ENCODE measurements at regions not wholly inside any gene's neighbourhood (a gene's known extent, or its start where the extent isn't known, plus 50 kb on each side); places are given as distances from the start of the nearest gene placed in this dataset.

DNA sequence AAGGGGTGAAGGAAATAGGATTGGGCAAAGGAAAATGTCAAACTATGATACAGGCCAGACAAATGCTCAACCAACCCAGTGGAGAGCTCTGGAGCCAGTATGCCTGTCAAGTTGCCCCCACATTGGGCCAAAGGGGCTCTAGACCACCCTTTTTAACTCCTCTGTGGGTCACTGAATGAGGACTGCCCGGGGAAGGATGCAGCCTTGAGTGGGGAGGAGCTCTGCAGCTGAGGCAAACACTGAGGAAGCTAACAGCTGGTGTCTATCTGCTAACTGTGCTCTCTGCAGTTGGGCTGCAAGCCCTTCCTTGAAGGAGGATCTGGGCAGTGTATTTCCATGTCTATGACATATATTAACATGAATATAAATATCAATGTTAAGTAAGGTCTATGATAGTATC, 98.4 kb upstream of the PRSS16 start:
- H3K27me3 ChIP-seq (replicated peaks): no peaks in the 10 kb centered on the region
- TF ChIP-seq, protein P1, sequence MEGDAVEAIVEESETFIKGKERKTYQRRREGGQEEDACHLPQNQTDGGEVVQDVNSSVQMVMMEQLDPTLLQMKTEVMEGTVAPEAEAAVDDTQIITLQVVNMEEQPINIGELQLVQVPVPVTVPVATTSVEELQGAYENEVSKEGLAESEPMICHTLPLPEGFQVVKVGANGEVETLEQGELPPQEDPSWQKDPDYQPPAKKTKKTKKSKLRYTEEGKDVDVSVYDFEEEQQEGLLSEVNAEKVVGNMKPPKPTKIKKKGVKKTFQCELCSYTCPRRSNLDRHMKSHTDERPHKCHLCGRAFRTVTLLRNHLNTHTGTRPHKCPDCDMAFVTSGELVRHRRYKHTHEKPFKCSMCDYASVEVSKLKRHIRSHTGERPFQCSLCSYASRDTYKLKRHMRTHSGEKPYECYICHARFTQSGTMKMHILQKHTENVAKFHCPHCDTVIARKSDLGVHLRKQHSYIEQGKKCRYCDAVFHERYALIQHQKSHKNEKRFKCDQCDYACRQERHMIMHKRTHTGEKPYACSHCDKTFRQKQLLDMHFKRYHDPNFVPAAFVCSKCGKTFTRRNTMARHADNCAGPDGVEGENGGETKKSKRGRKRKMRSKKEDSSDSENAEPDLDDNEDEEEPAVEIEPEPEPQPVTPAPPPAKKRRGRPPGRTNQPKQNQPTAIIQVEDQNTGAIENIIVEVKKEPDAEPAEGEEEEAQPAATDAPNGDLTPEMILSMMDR (IDR thresholded peaks at IDR 0.05; ENCODE audit: low read depth, low read length, missing control alignments): no peak
- DNase-seq: no peak
- H3K27ac ChIP-seq: no peak overlapping the region
- no peak overlapping the region for H3K4me3 ChIP-seq (ENCODE audit: low read depth, low read length)
- no peaks in the 10 kb centered on the region for H3K36me3 ChIP-seq (replicated peaks)
- in situ Hi-C loops (cut with HindIII; ENCODE audit: low pct_ligation_motif_present, low sequenced_read_pairs): no loop called here

DNA sequence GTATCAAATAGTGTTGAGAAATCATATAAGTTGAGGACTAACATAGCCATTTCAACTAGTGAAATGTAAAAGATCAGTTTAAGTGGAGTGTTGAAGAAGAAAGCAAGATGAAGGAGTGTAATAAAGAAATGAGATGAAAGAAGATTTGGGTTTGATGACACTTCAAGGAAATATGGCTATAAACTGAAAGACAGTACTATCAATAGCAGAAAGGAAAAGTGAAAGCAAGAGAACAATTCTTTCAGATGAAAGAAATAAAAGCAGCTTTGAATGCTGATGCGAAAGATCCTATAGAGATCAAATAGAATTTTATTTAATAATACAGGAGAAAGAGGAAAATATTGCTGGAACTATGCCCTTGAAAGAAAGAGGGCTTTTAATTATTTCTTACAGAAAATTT, 92.8 kb upstream of the PRSS16 start:
- no peaks in the 10 kb centered on the region for H3K36me3 ChIP-seq (replicated peaks)
- in situ Hi-C loops (cut with HindIII; ENCODE audit: low pct_ligation_motif_present, low sequenced_read_pairs): no loop called here
- H3K27me3 ChIP-seq (replicated peaks): no peaks in the 10 kb centered on the region
- DNase-seq: no peak
- H3K4me3 ChIP-seq (ENCODE audit: low read depth, low read length): no peak overlapping the region
- H3K27ac ChIP-seq: no peak overlapping the region
- TF ChIP-seq, protein P1 (IDR thresholded peaks at IDR 0.05; ENCODE audit: low read depth, low read length, missing control alignments): no peak

DNA sequence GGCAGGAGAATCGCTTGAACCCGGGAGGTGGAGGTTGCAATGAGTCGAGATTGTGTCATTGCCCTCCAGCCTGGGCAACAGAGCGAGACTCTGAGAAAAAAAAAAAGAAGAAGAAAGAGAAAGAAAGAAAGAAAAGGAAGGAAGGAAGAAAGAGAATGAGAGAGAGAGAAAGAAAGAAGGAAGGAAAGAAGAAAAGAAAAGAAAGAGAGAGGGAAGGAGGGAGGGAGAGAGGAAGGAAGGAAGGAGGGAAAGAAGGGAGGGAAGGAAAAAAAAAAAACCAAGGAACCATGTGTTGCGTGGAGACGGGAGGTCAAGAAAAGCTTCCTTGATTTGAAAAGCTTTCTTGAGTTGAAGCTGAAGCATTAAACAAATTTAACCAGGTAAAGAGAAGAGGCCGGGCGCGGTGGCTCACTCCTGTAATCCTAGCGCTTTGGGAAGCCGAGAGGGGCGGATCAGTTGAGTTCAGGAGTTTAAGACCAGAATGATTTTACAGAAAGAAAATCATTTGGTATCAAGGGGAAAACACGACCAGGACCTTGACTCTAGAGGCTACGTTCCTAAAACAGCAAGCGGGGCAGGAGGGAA, 90.5 kb upstream of the PRSS16 start:
- TF ChIP-seq, protein P1 (IDR thresholded peaks at IDR 0.05; ENCODE audit: low read depth, low read length, missing control alignments): no peak
- Histone ChIP-seq H3K36me3 (replicated peaks) (no peaks in the 10 kb centered on the region), H3K27ac (no peak overlapping the region), H3K4me3 (ENCODE audit: low read depth, low read length) (peak overlapping the region; percentile 63), H3K27me3 (replicated peaks) (no peaks in the 10 kb centered on the region)
- in situ Hi-C loops (cut with HindIII; ENCODE audit: low pct_ligation_motif_present, low sequenced_read_pairs): no loop called here
- DNase-seq: no peak

DNA sequence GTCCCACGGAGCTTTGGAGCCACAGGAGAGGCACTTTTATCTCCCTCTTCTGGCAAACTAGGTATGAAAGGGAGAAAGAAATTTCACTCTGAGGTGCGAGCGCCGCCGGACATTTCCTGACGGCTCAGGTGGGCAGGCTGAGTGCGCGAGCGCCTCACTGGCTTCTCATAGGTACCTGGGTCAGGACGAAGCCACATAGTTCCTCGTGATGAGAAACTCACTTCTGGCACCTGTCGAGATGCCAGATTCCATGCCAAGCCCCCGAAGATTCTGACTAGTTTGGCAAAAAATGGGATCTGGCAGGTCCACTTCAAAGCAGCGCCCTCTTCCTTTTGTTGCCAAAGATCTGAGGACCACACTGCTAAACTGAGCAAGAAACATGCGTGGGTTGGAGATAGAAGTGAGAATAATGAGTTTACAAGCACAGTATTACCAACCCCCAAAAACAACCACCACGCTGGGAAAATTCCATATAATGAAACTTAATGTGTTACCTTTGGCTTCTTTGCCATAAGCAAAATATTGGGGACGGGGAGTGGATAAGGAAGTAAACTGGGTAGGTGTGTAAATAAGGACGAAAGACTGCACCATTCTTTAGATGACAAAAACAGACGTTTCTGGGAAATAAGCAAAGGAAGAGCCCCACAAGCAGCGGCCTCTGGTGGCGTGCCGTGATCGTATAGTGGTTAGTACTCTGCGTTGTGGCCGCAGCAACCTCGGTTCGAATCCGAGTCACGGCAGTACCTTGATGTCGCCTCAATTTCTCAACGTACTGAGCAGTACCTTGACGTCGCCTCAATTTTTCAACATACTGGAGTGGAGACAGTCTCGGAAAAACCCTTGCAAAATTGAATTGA, 89.8 kb upstream of the PRSS16 start:
- in situ Hi-C loops (cut with HindIII; ENCODE audit: low pct_ligation_motif_present, low sequenced_read_pairs): no loop called here
- peak; percentile 90 for DNase-seq
- TF ChIP-seq, protein P1 (IDR thresholded peaks at IDR 0.05; ENCODE audit: low read depth, low read length, missing control alignments): peak; percentile 68
- no peaks in the 10 kb centered on the region for H3K36me3 ChIP-seq (replicated peaks)
- peak overlapping the region; percentile 63 for H3K4me3 ChIP-seq (ENCODE audit: low read depth, low read length)
- H3K27me3 ChIP-seq (replicated peaks): no peaks in the 10 kb centered on the region
- H3K27ac ChIP-seq: no peak overlapping the region

DNA sequence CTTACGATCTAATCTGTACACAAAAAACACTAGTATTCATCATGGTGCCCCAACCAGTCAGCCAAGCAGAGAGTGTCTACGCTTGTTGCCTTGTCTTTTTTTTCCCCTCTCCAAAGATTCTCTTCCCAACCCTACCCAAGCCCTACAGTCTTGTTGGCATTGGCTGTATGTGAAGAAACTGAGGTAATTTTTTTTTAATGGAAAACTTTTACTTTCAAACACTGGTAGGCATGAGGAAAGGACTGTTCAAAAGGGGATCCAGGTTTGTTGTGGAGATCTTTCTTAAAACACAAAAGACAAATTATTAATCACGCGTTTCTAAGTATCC, 89.2 kb upstream of the PRSS16 start:
- Histone ChIP-seq H3K27ac (no peak overlapping the region), H3K4me3 (ENCODE audit: low read depth, low read length) (no peak overlapping the region), H3K27me3 (replicated peaks) (no peaks in the 10 kb centered on the region), H3K36me3 (replicated peaks) (no peaks in the 10 kb centered on the region)
- DNase-seq: no peak
- in situ Hi-C loops (cut with HindIII; ENCODE audit: low pct_ligation_motif_present, low sequenced_read_pairs): no loop called here
- TF ChIP-seq, protein P1 (IDR thresholded peaks at IDR 0.05; ENCODE audit: low read depth, low read length, missing control alignments): no peak
